Panc1 (cell line): ENCODE measurements at regions not wholly inside any gene's neighbourhood (a gene's known extent, or its start where the extent isn't known, plus 50 kb on each side); places are given as distances from the start of the nearest gene placed in this dataset.

ENCODE experiments used
- CTCF ChIP-seq: fragments of 450-650 bp; IDR thresholded peaks from 2 replicates; pipeline ENCODE4 v1.5.1; 2017; ENCODE audit warnings: mild to moderate bottlenecking
- POLR2AphosphoS5 ChIP-seq: IDR thresholded peaks from 2 replicates; pipeline ENCODE4 v1.6.1; 2012; ENCODE audit warnings: mild to moderate bottlenecking, low read depth, low read length, moderate library complexity

DNA sequence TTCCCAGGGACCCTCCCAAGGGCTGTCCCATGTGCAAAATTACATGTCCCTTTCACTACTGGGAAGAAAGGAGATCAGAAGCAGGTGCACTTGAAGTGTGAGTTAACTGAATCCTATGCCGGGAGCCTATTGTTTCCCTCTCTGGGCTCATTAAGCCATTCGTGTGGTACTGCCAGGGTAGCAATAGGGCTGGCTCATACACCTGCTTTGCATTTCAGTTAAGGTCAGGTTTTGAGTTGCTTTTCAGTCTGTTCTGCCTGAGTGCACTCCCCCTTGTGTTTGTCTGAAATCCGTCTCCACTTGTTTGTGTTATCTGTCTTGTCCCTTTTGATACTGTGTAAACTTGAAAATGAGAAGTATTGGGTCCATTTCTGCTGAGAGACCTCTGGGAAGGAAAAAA is 1232.6 kb upstream of the NRXN1 start:
- TF ChIP-seq CTCF (no peak), POLR2AphosphoS5 (no peak)
